Keratinocyte (primary cell): ENCODE measurements at regions not wholly inside any gene's neighbourhood (a gene's known extent, or its start where the extent isn't known, plus 50 kb on each side); places are given as distances from the start of the nearest gene placed in this dataset.

ENCODE experiments used
- DNase-seq: peaks from one replicate; pipeline ENCODE4 v3.0.0-alpha.2; 2011; ENCODE audit warnings: low read depth, missing footprints, low spot score
- FAIRE-seq: peaks from 2 replicates; lab custom pipeline; 2011; peaks lifted over from hg19 to GRCh38; lab: Jason Lieb, UNC
- H2AFZ ChIP-seq: 2 replicates; pipeline ENCODE4 v1.6.0; 2012; ENCODE audit warnings: low read length, control low read depth, inconsistent platforms; ENCODE audit not compliant: control insufficient read depth
- H3K27ac ChIP-seq: 2 replicates; pipeline ENCODE4 v1.5.1; 2011; ENCODE audit warnings: low read length; ENCODE audit not compliant: control insufficient read depth, insufficient read depth
- H3K27me3 ChIP-seq: 3 replicates; pipeline ENCODE4 v1.6.0; 2011; ENCODE audit warnings: low read length; ENCODE audit not compliant: control insufficient read depth, insufficient read depth; ENCODE audit errors: extremely low read depth
- H3K36me3 ChIP-seq, 2 experiments: 2 replicates in 1 of 2; 3 replicates in 1 of 2; pipeline ENCODE4 v1.5.1; 2011; ENCODE audit warnings: low read length in 2 of 2, mild to moderate bottlenecking in 1 of 2; ENCODE audit not compliant: control insufficient read depth in 2 of 2, insufficient read depth in 2 of 2; ENCODE audit errors: extremely low read depth in 1 of 2
- H3K4me1 ChIP-seq: 3 replicates; pipeline ENCODE4 v1.5.1; 2011; ENCODE audit warnings: low read length; ENCODE audit not compliant: control insufficient read depth, insufficient read depth; ENCODE audit errors: extremely low read depth
- H3K4me2 ChIP-seq: 3 replicates; pipeline ENCODE4 v1.6.0; 2011; ENCODE audit warnings: low read depth, low read length; ENCODE audit not compliant: control insufficient read depth, insufficient read depth; ENCODE audit errors: extremely low read depth
- H3K4me3 ChIP-seq, 3 experiments: fragments of 200-600 bp in 1 of 3; sonication (generic) in 1 of 3; 2 replicates in 2 of 3; 3 replicates in 1 of 3; pipeline ENCODE4 v1.5.1; 2011 to 2016; ENCODE audit warnings: low read length in 3 of 3, mild to moderate bottlenecking in 3 of 3, control low read depth in 2 of 3, inconsistent platforms in 1 of 3, low read depth in 1 of 3, mixed read lengths in 1 of 3, mixed run types in 1 of 3, moderate library complexity in 1 of 3; ENCODE audit not compliant: control insufficient read depth in 2 of 3, insufficient read depth in 2 of 3; ENCODE audit errors: extremely low read depth in 1 of 3
- H3K79me2 ChIP-seq: 2 replicates; pipeline ENCODE4 v1.6.0; 2012; ENCODE audit warnings: low read length; ENCODE audit not compliant: control insufficient read depth, insufficient read depth
- H3K9ac ChIP-seq: 3 replicates; pipeline ENCODE4 v1.6.0; 2011; ENCODE audit warnings: low read length; ENCODE audit not compliant: control insufficient read depth, insufficient read depth; ENCODE audit errors: extremely low read depth
- H3K9me1 ChIP-seq: 3 replicates; pipeline ENCODE4 v1.6.0; 2011; ENCODE audit warnings: low read length; ENCODE audit not compliant: control insufficient read depth, insufficient read depth; ENCODE audit errors: extremely low read depth
- H3K9me3 ChIP-seq: 2 replicates; pipeline ENCODE4 v1.5.1; 2012; ENCODE audit warnings: low read depth, low read length; ENCODE audit not compliant: control insufficient read depth
- H4K20me1 ChIP-seq: 3 replicates; pipeline ENCODE4 v1.6.0; 2011; ENCODE audit warnings: low read length; ENCODE audit not compliant: control insufficient read depth, insufficient read depth; ENCODE audit errors: extremely low read depth
- EZH2 ChIP-seq: IDR thresholded peaks from one replicate; pipeline ENCODE4 v1.6.1; 2012; ENCODE audit warnings: inconsistent platforms, mild to moderate bottlenecking, low read length, moderate library complexity
- dilution Hi-C: fragments of 300-500 bp; cut with MboI; formaldehyde crosslinking; loops from one replicate; pipeline ENCODE4 v1.7.0; 2020; ENCODE audit warnings: low sequenced_read_pairs; ENCODE audit not compliant: extremely low pct_ligation_motif_present
- TF ChIP-seq, protein P1 (sequence below), 3 experiments: IDR thresholded peaks in 1 of 3; conservative IDR thresholded peaks in 1 of 3; optimal IDR thresholded peaks in 1 of 3; 2 replicates in 2 of 3; 3 replicates in 1 of 3; pipeline versions ENCODE3 to v1.5.1; 2011; ENCODE audit warnings: low read length in 3 of 3, mild to moderate bottlenecking in 3 of 3, moderate library complexity in 2 of 3, control low read depth in 1 of 3, inconsistent platforms in 1 of 3; ENCODE audit not compliant: insufficient read depth in 2 of 3; ENCODE audit errors: extremely low read depth in 1 of 3

DNA sequence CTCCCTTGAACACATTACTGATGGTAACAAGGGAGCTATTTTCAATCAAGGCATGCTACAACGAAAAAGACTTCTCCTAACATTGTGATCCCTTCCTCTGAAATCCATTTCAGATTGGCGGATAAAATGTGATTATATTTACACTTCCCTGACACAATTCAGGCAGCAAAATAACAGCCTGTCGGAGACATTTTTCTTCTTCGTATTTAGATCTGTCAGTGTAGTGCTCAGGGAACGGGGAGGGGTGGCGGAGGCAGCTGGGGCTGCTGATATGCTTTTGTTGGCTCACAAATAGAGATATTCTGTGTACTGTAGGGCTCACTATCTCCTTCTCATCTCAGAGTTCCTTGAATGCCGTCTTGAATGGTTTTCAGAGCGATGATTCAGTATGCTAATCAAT, 1261.7 kb upstream of the AUTS2 start:
- Histone ChIP-seq H3K27me3 (no peaks in the 10 kb centered on the region), H3K9me3 (no peaks in the 10 kb centered on the region), H3K4me1 (no peaks in the 10 kb centered on the region), H2AFZ (no peak overlapping the region), H3K4me2 (no peak overlapping the region), H3K9ac (no peak overlapping the region), H3K79me2 (no peaks in the 10 kb centered on the region), H4K20me1 (no peaks in the 10 kb centered on the region), H3K9me1 (no peaks in the 10 kb centered on the region), H3K27ac (no peak overlapping the region), H3K36me3 (no peaks in the 10 kb centered on the region), H3K4me3 (no peak overlapping the region)
- DNase-seq (no peak), FAIRE-seq (no peak)
- TF ChIP-seq, protein P1, sequence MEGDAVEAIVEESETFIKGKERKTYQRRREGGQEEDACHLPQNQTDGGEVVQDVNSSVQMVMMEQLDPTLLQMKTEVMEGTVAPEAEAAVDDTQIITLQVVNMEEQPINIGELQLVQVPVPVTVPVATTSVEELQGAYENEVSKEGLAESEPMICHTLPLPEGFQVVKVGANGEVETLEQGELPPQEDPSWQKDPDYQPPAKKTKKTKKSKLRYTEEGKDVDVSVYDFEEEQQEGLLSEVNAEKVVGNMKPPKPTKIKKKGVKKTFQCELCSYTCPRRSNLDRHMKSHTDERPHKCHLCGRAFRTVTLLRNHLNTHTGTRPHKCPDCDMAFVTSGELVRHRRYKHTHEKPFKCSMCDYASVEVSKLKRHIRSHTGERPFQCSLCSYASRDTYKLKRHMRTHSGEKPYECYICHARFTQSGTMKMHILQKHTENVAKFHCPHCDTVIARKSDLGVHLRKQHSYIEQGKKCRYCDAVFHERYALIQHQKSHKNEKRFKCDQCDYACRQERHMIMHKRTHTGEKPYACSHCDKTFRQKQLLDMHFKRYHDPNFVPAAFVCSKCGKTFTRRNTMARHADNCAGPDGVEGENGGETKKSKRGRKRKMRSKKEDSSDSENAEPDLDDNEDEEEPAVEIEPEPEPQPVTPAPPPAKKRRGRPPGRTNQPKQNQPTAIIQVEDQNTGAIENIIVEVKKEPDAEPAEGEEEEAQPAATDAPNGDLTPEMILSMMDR (optimal IDR thresholded peaks at IDR 0.05 in 1 of 3, IDR thresholded peaks at IDR 0.05 in 1 of 3, conservative IDR thresholded peaks at IDR 0.05 in 1 of 3; ENCODE audit: extremely low read depth in 1 of 3, insufficient read depth in 2 of 3, low read length in 3 of 3): no peak
- no peak for TF ChIP-seq EZH2
- dilution Hi-C loops: no loop called here

DNA sequence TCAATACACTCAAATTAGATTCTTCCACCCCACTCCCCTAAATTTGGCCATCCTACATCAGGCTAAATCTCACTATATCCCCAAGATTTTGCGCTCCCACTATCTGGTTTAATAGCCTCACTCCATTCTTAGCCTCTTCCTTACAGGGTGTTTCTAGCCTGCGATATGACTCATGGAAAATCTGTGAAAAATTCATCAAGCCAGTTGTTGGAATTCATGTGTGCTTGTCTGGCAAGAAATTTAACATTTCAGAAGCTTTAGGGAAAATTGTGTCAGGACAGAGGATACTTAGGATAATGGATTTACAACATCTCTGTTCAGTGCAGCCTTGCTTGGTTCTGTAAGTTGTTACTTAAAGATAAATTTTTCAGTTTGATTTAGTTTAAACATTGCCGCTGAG, 1249.9 kb upstream of the AUTS2 start:
- H3K9me3 ChIP-seq: no peaks in the 10 kb centered on the region
- no peak overlapping the region for H3K27ac ChIP-seq
- no peak overlapping the region for H3K4me3 ChIP-seq
- no peak overlapping the region for H2AFZ ChIP-seq
- DNase-seq (no peak), FAIRE-seq (no peak)
- H3K9me1 ChIP-seq: no peaks in the 10 kb centered on the region
- no peaks in the 10 kb centered on the region for H4K20me1 ChIP-seq
- TF ChIP-seq, protein P1 (optimal IDR thresholded peaks at IDR 0.05 in 1 of 3, IDR thresholded peaks at IDR 0.05 in 1 of 3, conservative IDR thresholded peaks at IDR 0.05 in 1 of 3; ENCODE audit: extremely low read depth in 1 of 3, insufficient read depth in 2 of 3, low read length in 3 of 3): no peak
- TF ChIP-seq EZH2: no peak
- dilution Hi-C loops: no loop called here
- H3K4me2 ChIP-seq: no peak overlapping the region
- no peak overlapping the region for H3K9ac ChIP-seq
- no peaks in the 10 kb centered on the region for H3K27me3 ChIP-seq
- no peaks in the 10 kb centered on the region for H3K79me2 ChIP-seq
- no peaks in the 10 kb centered on the region for H3K4me1 ChIP-seq
- no peaks in the 10 kb centered on the region for H3K36me3 ChIP-seq
